ENCODE measurements at regions not wholly inside any gene's neighbourhood (a gene's known extent, or its start where the extent isn't known, plus 50 kb on each side); places are given as distances from the start of the nearest gene placed in this dataset.

DNA sequence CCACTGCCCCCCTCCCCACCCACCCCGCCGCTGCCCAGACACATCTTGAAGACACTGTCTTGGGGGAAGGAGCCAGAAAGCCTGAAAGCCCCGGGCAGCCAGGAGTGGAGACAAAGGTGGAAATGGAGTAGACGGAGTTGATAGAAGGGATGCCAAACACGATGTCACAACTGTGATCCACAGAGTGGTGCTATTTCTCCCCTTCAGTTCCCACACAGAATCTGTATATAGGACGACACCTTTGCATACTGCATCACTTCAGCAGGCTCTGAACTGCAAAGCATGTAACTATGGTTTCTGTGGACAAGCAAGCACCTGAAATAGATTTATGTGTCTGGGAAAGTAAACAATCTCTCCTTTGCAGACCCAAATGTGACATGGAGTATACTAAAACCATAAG, 56.4 kb upstream of the F13A1 start:
- Mint-ChIP-seq H3K4me3 (no peak overlapping the region), H3K9me3 (ENCODE audit: low read depth) (no peaks in the 10 kb centered on the region), H3K27ac (no peak overlapping the region), H3K27me3 (no peaks in the 10 kb centered on the region), H3K4me1 (ENCODE audit: low read depth) (no peaks in the 10 kb centered on the region), H3K36me3 (no peaks in the 10 kb centered on the region)

DNA sequence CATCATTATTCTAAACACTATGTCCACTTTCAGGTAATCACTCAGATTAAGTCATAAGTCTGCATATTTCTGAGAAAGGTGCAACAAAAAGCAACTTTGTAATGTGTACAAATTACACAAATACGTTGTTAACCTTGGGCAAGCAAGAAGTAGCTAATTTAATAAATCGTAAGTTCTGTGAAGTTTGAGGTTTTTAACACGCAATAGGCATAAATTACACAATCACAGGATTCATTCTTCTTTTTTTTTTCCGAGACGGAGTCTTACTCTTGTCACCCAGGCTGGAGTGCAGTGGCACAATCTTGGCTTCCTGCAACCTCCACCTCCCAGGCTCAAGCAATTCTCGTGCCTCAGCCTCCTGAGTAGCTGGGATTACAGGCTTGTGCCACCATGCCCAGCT, 57.2 kb upstream of the F13A1 start:
- Mint-ChIP-seq H3K9me3 (ENCODE audit: low read depth) (no peaks in the 10 kb centered on the region), H3K36me3 (no peaks in the 10 kb centered on the region), H3K27ac (no peak overlapping the region), H3K4me3 (no peak overlapping the region), H3K27me3 (no peaks in the 10 kb centered on the region), H3K4me1 (ENCODE audit: low read depth) (no peaks in the 10 kb centered on the region)

DNA sequence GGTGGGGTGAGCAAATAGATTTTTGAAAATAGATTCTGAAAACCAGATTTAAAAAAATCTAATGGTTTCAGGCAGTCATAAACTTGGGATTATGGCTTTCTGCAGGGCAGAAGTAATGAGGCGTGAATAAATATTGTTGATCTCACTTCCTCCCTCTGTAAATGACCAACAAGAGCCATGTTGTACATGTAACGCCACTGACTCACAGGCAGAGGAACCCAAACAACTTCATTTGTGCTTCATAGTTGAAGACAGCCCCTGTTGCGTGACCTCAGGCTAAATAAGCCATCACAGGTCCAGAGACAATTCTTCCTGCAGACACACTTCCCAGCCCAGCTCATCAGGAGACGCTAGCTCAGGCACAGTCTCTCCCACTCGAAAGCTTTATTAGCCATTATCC, 59.1 kb upstream of the F13A1 start:
- Mint-ChIP-seq H3K27ac (no peak overlapping the region), H3K27me3 (no peaks in the 10 kb centered on the region), H3K4me1 (ENCODE audit: low read depth) (no peaks in the 10 kb centered on the region), H3K4me3 (no peak overlapping the region), H3K9me3 (ENCODE audit: low read depth) (no peaks in the 10 kb centered on the region), H3K36me3 (no peaks in the 10 kb centered on the region)

DNA sequence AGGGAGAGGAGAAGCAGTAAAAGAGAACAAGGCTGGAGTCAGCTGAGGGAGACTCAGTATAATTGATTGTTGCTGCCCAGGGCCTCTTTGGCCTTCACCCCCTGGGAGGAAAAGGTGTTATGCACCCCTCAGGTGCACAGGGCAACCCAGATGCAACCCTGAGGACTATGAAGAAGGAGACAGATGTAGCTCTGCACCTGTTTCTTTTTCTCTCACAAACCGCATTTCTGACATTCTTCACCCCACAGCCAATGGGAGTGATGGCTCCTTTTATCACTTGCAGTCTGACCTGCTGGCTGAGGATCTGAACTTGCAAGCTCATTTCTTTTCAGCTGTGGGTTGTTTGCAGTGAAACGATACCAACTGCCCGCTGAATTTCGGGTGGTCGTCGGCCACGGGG, 64.1 kb upstream of the F13A1 start:
- Mint-ChIP-seq H3K36me3 (no peaks in the 10 kb centered on the region), H3K4me3 (no peak overlapping the region), H3K27me3 (peaks cover 2% of the 10 kb centered on the region), H3K4me1 (ENCODE audit: low read depth) (peaks cover 6% of the 10 kb centered on the region), H3K9me3 (ENCODE audit: low read depth) (no peaks in the 10 kb centered on the region), H3K27ac (no peak overlapping the region)

DNA sequence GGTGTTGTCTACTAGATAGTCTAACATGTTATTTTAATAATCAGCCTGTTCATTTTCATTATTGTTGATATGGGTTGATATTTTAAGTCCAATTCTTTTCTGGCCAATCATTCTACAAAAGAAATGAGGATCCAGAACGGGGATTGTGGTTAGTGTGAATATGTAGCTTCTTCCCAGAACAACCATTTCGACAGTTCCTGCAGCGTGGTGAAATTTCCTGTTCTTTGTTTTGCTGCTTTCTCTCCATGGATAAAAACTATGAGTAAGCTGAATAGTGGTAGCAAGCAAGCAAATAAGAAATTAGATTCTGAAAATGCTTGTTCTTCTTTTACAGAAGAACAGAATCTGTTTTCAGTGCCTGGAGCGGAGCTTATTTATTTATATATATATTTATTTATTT, 65.5 kb upstream of the F13A1 start:
- Mint-ChIP-seq H3K4me3 (no peak overlapping the region), H3K9me3 (ENCODE audit: low read depth) (no peaks in the 10 kb centered on the region), H3K27me3 (peaks cover 2% of the 10 kb centered on the region), H3K36me3 (no peaks in the 10 kb centered on the region), H3K4me1 (ENCODE audit: low read depth) (peaks cover 6% of the 10 kb centered on the region), H3K27ac (no peak overlapping the region)

DNA sequence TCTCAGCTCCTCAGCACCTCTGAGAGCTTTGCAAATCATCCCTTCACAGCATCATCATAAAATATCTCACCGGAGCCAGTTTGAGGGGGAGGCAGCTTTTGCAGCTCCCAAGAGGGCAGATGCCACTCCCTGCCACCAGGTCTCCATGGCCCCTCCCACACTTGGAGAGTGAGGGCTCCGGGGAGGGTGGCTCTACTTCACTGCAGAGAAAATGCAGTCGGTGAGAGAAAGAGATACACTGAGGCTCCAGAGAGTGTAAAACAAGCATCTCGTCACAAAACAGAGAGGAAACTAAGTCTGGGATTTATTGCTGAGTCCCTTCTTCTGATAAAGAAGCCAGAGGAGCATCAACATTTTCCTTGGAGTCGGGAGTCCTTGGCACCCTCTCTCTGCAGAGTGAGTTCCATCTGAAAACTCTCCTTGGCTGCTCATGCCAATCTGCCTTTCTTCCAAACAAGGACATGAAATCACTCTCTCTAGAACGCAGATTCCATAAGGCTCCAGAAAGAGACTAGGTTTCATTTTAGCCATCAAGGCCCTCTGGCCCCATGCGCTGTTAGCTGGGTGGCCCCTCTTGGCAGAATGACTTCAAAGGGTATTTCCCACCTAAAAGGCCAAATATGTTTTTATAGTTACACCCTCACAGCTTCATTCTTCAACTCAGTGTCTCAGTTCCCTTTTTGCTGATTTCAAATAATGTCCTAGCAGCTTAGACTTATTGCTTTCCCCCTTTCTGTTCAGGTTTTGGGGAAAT, 70.6 kb upstream of the F13A1 start:
- Mint-ChIP-seq H3K9me3 (ENCODE audit: low read depth) (no peaks in the 10 kb centered on the region), H3K27me3 (no peaks in the 10 kb centered on the region), H3K27ac (no peak overlapping the region), H3K4me1 (ENCODE audit: low read depth) (peaks cover 4% of the 10 kb centered on the region), H3K36me3 (no peaks in the 10 kb centered on the region), H3K4me3 (no peak overlapping the region)

DNA sequence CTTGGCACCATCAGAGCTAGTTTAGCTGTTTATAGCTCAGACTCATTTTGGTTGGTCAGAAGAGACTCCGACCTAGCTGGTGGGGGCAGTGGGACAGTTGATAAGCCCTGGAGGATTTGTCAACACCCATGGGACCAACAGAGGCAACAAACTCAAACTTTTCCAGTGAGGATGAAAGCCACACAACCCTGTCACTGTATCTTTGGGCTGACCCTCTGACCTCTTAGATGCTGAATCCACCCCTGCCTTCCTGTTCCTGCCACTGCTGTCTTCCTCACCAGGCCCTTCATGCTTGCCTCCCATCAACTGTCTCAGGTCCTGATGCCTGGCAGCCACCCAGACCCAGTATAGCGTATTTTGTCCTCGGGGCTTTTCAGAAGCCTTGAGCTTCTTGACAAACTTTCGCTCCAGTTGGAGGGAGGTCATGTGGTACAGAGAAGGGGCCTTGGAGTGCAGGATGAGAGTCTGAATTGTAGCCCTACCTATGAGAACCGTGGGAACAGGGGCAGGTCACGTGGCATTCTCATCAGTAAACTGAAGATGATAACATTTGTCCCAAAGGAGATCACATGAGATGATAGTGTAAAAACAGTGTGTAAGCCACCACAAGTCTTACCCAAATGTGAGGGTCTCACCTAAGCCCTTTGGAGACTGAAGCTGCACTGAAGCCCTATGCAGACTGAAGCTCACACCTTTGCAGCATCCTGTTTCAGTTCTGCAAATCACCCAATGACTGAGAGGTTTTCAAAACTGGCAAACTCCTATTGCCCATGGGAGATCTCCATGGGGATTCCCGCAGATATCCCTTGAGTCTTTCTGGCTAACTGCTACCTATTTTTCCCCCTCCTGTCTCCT, 72.0 kb upstream of the F13A1 start:
- no peak overlapping the region for H3K27ac Mint-ChIP-seq
- no peaks in the 10 kb centered on the region for H3K9me3 Mint-ChIP-seq (ENCODE audit: low read depth)
- H3K36me3 Mint-ChIP-seq = no peaks in the 10 kb centered on the region
- H3K4me1 Mint-ChIP-seq (ENCODE audit: low read depth) = no peaks in the 10 kb centered on the region
- H3K4me3 Mint-ChIP-seq = no peak overlapping the region
- no peaks in the 10 kb centered on the region for H3K27me3 Mint-ChIP-seq

DNA sequence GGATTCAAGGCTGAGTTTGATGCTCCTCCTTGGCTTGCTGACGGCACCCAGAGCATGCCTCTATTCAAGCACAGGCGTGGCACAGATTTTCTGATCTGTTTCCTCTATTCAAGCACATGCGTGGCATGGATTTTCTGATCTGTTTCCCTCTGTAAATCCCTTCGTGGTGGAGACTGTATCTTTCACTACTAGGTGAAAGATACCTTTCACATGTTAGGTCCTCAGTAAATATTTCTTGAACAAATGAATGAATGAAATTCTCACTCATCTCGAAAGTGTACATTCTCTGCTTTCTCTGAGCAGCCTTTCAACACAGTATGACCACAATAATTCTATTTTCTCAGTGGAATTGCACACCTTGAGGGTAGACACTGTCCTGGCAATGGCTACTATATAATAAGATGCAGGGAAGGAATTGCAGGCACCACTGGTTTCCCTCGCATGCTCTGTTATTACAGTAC, 72.6 kb upstream of the F13A1 start:
- H3K4me1 Mint-ChIP-seq (ENCODE audit: low read depth) = no peaks in the 10 kb centered on the region
- no peaks in the 10 kb centered on the region for H3K9me3 Mint-ChIP-seq (ENCODE audit: low read depth)
- no peak overlapping the region for H3K4me3 Mint-ChIP-seq
- no peaks in the 10 kb centered on the region for H3K36me3 Mint-ChIP-seq
- no peak overlapping the region for H3K27ac Mint-ChIP-seq
- H3K27me3 Mint-ChIP-seq = no peaks in the 10 kb centered on the region

DNA sequence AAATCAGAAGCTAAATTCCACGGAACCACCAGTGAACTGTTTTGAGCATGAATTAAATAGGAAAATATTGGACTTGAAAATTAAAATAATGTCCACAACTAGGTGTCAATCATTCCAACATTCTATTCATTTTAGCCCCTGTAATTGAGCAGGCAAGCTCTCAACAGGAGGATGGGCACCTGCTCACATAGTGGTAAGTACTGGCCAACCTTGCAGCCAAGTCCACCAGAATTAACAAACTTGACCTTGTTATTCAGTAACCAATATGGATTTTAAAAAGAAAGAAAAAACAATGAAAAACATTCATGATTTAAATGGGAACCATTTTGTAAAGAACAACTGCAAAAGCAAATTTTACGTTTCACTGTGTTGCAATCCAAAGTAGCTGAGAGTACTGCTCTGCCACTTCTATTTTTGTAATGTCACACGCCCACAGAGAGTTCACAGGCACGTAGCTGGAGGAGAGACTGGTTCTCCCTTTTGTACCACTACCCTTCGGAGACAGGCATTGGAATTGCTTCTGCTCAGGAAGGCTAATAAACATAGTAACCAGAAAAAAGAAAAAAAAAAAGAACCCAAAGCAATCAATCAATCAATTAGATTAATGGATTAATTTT, 75.2 kb upstream of the F13A1 start:
- H3K4me3 Mint-ChIP-seq = no peak overlapping the region
- H3K27ac Mint-ChIP-seq = no peak overlapping the region
- H3K4me1 Mint-ChIP-seq (ENCODE audit: low read depth) = no peaks in the 10 kb centered on the region
- H3K27me3 Mint-ChIP-seq = no peaks in the 10 kb centered on the region
- no peaks in the 10 kb centered on the region for H3K9me3 Mint-ChIP-seq (ENCODE audit: low read depth)
- H3K36me3 Mint-ChIP-seq = no peaks in the 10 kb centered on the region

DNA sequence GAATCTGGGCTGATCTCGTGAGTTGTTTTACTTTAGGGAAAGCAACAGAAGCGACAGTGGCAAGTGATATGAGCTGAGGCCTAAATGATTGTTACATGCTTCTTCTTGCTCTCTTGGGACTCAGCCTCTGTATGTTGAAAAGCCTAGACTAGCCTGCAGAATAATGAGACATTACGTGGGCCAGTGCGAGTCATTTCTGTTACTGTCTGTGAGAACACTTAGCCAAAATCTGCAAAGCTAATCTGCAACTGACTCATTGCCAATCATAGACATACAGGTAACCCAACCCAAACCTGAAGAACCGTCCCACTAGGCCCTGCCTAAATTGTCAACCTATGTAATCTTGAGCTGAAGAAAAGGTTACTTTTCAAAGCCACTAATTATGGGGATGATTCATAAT, 77.4 kb upstream of the F13A1 start:
- H3K36me3 Mint-ChIP-seq = no peaks in the 10 kb centered on the region
- no peaks in the 10 kb centered on the region for H3K27me3 Mint-ChIP-seq
- H3K4me3 Mint-ChIP-seq = no peak overlapping the region
- H3K4me1 Mint-ChIP-seq (ENCODE audit: low read depth) = no peaks in the 10 kb centered on the region
- H3K27ac Mint-ChIP-seq = no peak overlapping the region
- H3K9me3 Mint-ChIP-seq (ENCODE audit: low read depth) = no peaks in the 10 kb centered on the region

DNA sequence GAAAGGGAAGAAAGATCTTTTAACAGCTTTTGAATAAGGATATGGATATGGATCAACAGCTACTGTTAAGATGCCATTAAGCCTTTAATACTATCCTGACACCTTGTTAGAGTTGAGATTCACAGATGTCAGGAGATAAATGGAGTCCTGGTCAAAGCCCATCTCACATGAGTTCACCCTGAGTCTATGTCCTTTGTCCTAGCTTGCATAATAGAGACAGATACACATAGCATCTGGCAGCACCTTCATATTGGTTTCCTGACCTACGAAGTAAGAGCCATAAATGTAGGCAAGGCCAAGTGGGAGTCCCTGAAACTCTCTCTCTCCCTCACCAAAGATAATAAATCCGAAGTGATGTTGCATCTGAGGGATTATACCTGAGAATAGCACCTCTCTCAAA, 79.1 kb upstream of the F13A1 start:
- Mint-ChIP-seq H3K4me3 (no peak overlapping the region), H3K4me1 (ENCODE audit: low read depth) (no peaks in the 10 kb centered on the region), H3K27me3 (no peaks in the 10 kb centered on the region), H3K9me3 (ENCODE audit: low read depth) (no peaks in the 10 kb centered on the region), H3K27ac (no peak overlapping the region), H3K36me3 (no peaks in the 10 kb centered on the region)

DNA sequence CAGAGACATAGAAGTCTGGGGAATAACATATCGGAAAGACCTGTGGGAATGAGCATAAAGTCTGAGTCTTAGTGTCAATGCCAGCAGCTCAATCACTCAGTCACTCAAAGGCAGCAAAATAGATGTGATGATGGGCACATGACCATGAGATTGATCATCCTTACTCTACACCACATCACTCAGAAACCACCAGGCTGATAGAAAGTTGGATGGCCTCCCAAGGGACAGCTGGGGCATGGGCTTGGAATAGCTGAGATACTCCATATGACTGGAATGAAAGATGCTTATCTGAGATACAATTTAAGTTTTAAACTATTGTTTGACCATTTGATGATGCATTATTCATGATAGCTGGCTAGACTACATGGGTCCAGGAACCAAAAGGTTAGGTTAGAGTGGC, 80.9 kb upstream of the F13A1 start:
- Mint-ChIP-seq H3K4me3 (no peak overlapping the region), H3K4me1 (ENCODE audit: low read depth) (no peaks in the 10 kb centered on the region), H3K27ac (no peak overlapping the region), H3K36me3 (no peaks in the 10 kb centered on the region), H3K9me3 (ENCODE audit: low read depth) (no peaks in the 10 kb centered on the region), H3K27me3 (no peaks in the 10 kb centered on the region)

DNA sequence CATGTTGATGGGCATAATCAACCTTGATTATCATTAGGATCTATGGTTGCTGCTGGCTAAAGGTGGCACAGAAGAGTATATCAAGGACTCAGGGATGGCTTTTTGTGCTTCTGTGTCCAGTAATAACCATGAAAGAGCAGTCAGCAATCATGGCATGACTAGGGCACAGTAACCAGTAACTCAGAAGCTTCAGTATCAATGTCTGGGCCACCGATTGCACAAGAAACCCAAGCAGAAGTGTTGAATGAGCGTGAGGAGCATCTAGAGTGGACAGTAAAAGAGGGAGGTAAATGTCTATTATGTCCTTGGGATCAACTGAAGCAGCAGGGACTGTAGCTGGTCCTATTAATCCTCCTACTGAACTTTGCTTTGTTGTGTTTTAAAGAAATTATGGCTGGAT, 81.5 kb upstream of the F13A1 start:
- Mint-ChIP-seq H3K9me3 (ENCODE audit: low read depth) (no peaks in the 10 kb centered on the region), H3K27ac (no peak overlapping the region), H3K27me3 (no peaks in the 10 kb centered on the region), H3K4me3 (no peak overlapping the region), H3K36me3 (no peaks in the 10 kb centered on the region), H3K4me1 (ENCODE audit: low read depth) (no peaks in the 10 kb centered on the region)

DNA sequence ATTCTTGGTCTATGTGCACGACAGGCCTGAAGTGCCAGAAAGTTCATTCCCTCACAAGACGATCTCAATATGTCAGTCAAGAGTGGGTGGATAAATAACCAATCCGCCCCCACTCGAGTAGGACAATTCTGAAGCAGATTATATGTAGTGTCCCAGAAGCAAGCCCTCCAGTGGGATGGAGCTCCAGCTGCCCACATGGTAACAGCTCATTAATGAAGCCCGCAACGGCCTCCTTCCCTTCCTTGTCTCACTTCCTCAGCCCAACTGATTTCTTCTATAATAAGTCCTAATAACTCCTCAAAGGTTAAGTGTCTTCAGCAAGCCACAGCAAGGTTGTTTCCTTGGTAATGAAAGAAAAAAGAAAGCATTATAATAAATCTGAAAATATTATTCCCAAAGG, 82.1 kb upstream of the F13A1 start:
- Mint-ChIP-seq H3K27me3 (no peaks in the 10 kb centered on the region), H3K9me3 (ENCODE audit: low read depth) (no peaks in the 10 kb centered on the region), H3K4me1 (ENCODE audit: low read depth) (no peaks in the 10 kb centered on the region), H3K4me3 (no peak overlapping the region), H3K27ac (no peak overlapping the region), H3K36me3 (no peaks in the 10 kb centered on the region)

DNA sequence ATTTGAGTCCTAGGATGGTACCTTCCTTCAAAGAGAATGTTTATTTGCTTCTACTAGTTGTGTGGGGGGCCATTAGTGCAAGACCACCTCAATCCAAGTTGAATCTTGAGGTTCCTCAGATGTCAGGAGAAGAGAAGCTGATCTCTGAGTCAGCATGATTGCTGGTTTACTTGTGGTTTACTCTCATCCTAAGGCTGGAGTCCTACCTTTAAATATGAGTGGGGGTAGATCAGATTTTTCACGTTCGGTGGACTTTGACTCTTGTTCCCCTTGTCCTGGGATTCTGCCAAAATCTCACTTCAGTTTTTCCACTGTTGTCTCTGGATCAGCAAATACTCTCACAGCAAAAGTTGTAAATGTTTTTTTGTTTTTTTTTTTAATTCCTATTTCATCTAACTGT, 84.6 kb upstream of the F13A1 start:
- H3K27me3 Mint-ChIP-seq = peaks cover 3% of the 10 kb centered on the region
- H3K27ac Mint-ChIP-seq = no peak overlapping the region
- no peaks in the 10 kb centered on the region for H3K4me1 Mint-ChIP-seq (ENCODE audit: low read depth)
- H3K4me3 Mint-ChIP-seq = no peak overlapping the region
- no peaks in the 10 kb centered on the region for H3K9me3 Mint-ChIP-seq (ENCODE audit: low read depth)
- H3K36me3 Mint-ChIP-seq = no peaks in the 10 kb centered on the region

Data from activated naive CD8-positive, alpha-beta T cell (primary cell).